ENCODE measurements at regions not wholly inside any gene's neighbourhood (a gene's known extent, or its start where the extent isn't known, plus 50 kb on each side); places are given as distances from the start of the nearest gene placed in this dataset.

DNA sequence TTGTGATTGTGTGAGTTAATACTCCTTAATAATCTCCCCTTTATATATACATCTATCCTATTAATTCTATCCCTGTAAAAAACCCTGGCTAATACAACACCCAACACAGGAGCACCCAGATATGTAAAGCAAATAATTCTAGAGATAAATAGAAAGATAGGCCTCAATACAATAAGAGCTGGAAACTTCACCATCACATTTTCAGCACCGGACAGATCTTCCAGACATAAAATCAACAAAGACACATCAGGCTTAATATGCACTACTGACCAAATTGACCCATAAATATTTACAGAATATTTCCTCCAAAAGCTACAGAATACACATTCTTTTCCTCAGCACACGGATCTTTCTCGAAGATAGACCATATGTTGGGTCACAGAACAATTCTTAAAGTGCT, 71.0 kb upstream of the ST8SIA4 start:
- no peak for DNase-seq

DNA sequence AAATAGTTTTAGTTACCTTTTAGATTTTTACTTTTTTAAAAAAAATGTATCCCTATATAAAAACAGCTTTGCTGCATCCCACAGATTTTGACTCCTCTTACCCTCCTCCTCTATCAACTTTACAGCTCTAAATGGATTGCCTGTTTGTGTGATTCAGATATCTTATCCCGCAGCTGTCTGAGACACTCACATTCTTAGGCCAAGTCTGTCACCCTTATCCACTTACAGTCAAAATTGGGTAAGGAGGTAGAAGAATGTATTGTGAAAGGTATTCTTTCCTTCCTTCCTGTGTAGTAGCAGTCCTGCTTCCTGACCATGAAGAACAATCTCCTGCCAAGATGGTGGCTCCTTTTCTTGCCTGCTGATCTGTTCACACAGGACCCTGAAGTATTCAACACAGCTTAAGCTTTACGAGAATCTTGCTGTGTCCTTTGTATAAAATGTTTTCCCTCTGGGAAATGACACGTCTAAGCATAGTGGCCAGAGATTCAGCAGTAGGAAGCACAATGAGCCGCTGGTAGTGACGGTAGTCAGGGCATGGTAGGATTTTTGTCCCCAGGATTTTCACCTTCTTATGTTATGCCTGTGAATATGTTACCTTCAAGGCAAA, 67.7 kb upstream of the ST8SIA4 start:
- no peak for DNase-seq

DNA sequence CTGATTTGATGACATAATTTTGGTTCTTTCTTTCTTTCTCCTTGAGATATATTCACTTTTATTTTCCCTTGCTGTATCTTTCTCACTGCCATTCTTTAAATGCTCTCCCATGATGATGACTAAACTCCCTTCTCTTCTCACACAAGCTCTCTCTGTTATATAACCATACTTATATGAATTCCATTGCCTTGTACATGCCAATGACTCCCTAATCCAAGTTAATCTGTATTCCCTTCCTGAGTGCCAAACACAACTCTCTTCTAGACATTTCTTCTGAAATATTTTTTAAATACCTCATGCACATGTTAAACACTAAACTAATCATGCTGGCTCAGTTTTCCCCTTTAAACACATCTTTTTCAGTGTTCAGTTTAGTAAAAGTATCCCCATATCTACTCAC, 62.2 kb upstream of the ST8SIA4 start:
- no peak for DNase-seq

Data from DMS79 treated with DMSO at 0.1 percent for 48 hours (cell line).